ENCODE measurements at regions not wholly inside any gene's neighbourhood (a gene's known extent, or its start where the extent isn't known, plus 50 kb on each side); places are given as distances from the start of the nearest gene placed in this dataset.

DNA sequence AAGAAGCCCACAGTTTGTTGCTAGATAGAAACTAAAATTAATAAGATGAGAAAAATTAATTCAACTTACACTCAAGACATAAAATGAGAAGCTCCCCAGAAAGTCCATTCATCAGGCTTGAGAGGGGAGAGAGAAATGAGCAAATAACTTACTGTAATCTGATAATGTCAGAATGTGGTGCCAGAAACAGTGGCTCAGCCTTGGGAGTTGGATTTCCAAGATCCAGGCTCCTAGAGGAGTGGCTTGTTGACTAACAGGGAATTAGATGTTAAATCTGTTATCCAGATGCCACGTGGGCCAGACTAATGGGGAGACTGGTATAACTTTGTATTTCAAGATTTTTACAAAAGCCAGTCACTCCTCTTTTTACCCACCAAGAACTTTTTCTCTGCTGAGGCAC, 458.2 kb downstream of the GADD45G start:
- TF ChIP-seq, protein P1, sequence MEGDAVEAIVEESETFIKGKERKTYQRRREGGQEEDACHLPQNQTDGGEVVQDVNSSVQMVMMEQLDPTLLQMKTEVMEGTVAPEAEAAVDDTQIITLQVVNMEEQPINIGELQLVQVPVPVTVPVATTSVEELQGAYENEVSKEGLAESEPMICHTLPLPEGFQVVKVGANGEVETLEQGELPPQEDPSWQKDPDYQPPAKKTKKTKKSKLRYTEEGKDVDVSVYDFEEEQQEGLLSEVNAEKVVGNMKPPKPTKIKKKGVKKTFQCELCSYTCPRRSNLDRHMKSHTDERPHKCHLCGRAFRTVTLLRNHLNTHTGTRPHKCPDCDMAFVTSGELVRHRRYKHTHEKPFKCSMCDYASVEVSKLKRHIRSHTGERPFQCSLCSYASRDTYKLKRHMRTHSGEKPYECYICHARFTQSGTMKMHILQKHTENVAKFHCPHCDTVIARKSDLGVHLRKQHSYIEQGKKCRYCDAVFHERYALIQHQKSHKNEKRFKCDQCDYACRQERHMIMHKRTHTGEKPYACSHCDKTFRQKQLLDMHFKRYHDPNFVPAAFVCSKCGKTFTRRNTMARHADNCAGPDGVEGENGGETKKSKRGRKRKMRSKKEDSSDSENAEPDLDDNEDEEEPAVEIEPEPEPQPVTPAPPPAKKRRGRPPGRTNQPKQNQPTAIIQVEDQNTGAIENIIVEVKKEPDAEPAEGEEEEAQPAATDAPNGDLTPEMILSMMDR (IDR thresholded peaks at IDR 0.05) = no peak
- TF ChIP-seq POLR2A (IDR thresholded peaks at IDR 0.05) = no peak
- H3K9me3 ChIP-seq (replicated peaks in 1 of 3) = no peaks in the 10 kb centered on the region
- H3K27me3 ChIP-seq = no peaks in the 10 kb centered on the region
- intact Hi-C loops (cut with DNase I) = no loop called here
- peak in 5 of 7 donors; percentile 31 to 65 (median 36) for DNase-seq
- H3K27ac ChIP-seq = no peak overlapping the region
- H3K4me1 ChIP-seq (replicated peaks in 1 of 2) = peaks cover 0 to 7% of the 10 kb centered on the region in 2 donors
- no peaks in the 10 kb centered on the region for H3K36me3 ChIP-seq (replicated peaks in 1 of 2)
- 48 to 54% (median 51%) methylated on average over 1 of the region's 1 CpG for WGBS, 4 donors
- no peak overlapping the region for H3K4me3 ChIP-seq

DNA sequence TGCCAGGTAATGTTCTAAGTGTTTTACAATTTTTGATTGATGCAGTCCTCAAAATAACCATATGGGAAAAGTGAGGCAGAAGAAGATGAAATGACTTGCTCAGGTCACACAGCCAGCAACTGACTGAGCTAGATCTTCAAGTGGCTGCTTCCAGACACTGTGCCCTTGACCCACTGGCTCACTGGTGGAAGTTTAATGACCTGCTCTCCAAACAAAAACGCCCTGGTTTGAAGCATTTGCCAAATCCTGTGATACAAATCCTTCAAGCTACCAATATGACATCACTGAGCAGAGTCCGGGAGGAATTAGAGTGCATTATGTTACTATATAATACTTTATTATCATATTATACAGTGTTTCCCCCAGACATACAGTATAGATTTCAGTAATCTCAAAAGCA, 459.4 kb downstream of the GADD45G start:
- H3K4me3 ChIP-seq = no peak overlapping the region
- no peaks in the 10 kb centered on the region for H3K36me3 ChIP-seq (replicated peaks in 1 of 2)
- DNase-seq = peak; percentile 36 to 74 (median 60)
- intact Hi-C loops (cut with DNase I) = no loop called here
- peaks cover 0 to 7% of the 10 kb centered on the region in 2 donors for H3K4me1 ChIP-seq (replicated peaks in 1 of 2)
- H3K27me3 ChIP-seq = no peaks in the 10 kb centered on the region
- 28 to 46% (median 32%) methylated on average over 2 of the region's 2 CpGs for WGBS, 4 donors
- TF ChIP-seq, protein P1 (IDR thresholded peaks at IDR 0.05) = no peak
- no peak for TF ChIP-seq POLR2A (IDR thresholded peaks at IDR 0.05)
- no peak overlapping the region for H3K27ac ChIP-seq
- H3K9me3 ChIP-seq (replicated peaks in 1 of 3) = no peaks in the 10 kb centered on the region

DNA sequence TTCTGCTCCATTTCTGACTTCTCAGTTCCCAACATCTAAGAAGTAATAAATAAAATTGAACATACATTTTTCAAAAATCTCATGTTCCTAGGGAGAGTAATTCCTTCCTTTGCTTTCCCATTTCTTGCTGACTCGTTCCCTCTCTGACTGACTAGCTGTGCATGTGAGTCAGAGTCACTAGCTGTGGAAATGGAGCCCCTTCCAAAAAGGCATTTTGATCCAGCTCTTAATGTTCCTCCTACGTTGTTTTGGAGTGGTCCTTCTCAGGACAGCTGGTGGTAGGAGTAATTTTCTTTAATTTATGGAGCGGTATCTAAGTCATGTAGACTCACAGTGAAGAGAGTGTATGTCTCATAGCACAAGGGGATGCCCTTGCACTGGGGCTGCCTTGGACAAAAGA, 460.2 kb downstream of the GADD45G start:
- no peaks in the 10 kb centered on the region for H3K27me3 ChIP-seq

DNA sequence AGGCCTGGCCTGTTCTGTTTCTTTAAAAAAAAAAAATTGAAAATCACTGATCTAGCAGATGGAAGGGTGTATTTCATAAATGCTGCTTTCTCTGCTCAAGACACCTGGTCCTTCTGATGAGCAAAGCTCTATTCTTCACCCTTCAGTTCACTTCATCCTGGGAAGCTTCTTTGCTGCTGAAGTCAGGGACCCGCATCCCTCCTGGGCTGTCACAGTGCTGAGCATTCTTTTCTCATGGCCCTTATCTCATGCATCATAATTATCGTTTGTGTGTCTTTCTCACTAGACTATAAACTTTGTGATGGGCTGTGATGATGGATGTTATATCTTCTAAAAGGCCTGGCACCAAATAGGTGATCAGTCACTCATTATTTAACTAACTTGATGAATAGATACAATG, 461.0 kb downstream of the GADD45G start:
- no peak for DNase-seq
- Histone ChIP-seq H3K4me3 (no peak overlapping the region), H3K4me1 (replicated peaks in 1 of 2) (peaks cover 0 to 7% of the 10 kb centered on the region in 2 donors), H3K27ac (no peak overlapping the region), H3K9me3 (replicated peaks in 1 of 3) (no peaks in the 10 kb centered on the region), H3K36me3 (replicated peaks in 1 of 2) (no peaks in the 10 kb centered on the region), H3K27me3 (no peaks in the 10 kb centered on the region)
- no peak for TF ChIP-seq POLR2A (IDR thresholded peaks at IDR 0.05)
- TF ChIP-seq, protein P1 (IDR thresholded peaks at IDR 0.05) = no peak
- intact Hi-C loops (cut with DNase I) = no loop called here
- 88 to 93% (median 90%) methylated on average over 2 of the region's 2 CpGs for WGBS, 4 donors

More for the DNA sequence above, 460.2 kb downstream of the GADD45G start:
- intact Hi-C loops (cut with DNase I) = no loop called here
- DNase-seq = no peak
- TF ChIP-seq POLR2A (IDR thresholded peaks at IDR 0.05) = no peak
- TF ChIP-seq, protein P1 (IDR thresholded peaks at IDR 0.05) = no peak
- no peaks in the 10 kb centered on the region for H3K36me3 ChIP-seq (replicated peaks in 1 of 2)
- no peak overlapping the region for H3K4me3 ChIP-seq
- H3K9me3 ChIP-seq (replicated peaks in 1 of 3) = no peaks in the 10 kb centered on the region
- WGBS, 4 donors = 71 to 86% (median 81%) methylated on average over 3 of the region's 3 CpGs
- H3K4me1 ChIP-seq (replicated peaks in 1 of 2) = peaks cover 0 to 7% of the 10 kb centered on the region in 2 donors
- H3K27ac ChIP-seq = no peak overlapping the region
